B cell (primary cell): ENCODE measurements at regions not wholly inside any gene's neighbourhood (a gene's known extent, or its start where the extent isn't known, plus 50 kb on each side); places are given as distances from the start of the nearest gene placed in this dataset.

Experiments used
- CTCF ChIP-seq: fragments of 200-600 bp; IDR thresholded peaks from one replicate; pipeline ENCODE4 v1.8.0; 2022; ENCODE audit warnings: antibody characterized with exemption, mild to moderate bottlenecking
- EZH2 ChIP-seq: IDR thresholded peaks from 2 replicates; pipeline ENCODE4 v1.6.1; 2012; ENCODE audit warnings: borderline replicate concordance, low read depth, mild to moderate bottlenecking, moderate library complexity, low read length; ENCODE audit not compliant: insufficient read depth, poor library complexity, severe bottlenecking

GRCh38 chr14:38646391-38646790 is 390.5 kb upstream of the CLEC14A start:
- no peak for TF ChIP-seq CTCF
- TF ChIP-seq EZH2, result no peak
